Heart left ventricle (tissue), 13 donors: ENCODE measurements at regions not wholly inside any gene's neighbourhood (a gene's known extent, or its start where the extent isn't known, plus 50 kb on each side); places are given as distances from the start of the nearest gene placed in this dataset.

ENCODE experiments used
- POLR2A ChIP-seq, 2 donors: fragments of 450-650 bp; IDR thresholded peaks; one replicate each; pipeline ENCODE4 v1.6.1; 2017; ENCODE audit warnings: antibody characterized with exemption in 2 of 2, mild to moderate bottlenecking in 2 of 2, moderate library complexity in 2 of 2
- TF ChIP-seq, protein P1 (sequence below), 12 donors: fragments of 200-600 bp; sonication (generic) in 4 of 12; IDR thresholded peaks; one replicate each; pipeline versions ENCODE4 v1.5.0 to v1.8.0; 2018 to 2022; ENCODE audit warnings: antibody characterized with exemption in 12 of 12, mild to moderate bottlenecking in 5 of 12
- donor health status: ischemic (EF 13 %, LVEDD 7.1; RV severe dilation, severe dysfunction).
- donor health status: DM: no; HTN: yes; CAD: no.
- donor health status: DM: no; HTN: no; CAD: no.
- donor health status: ischemic (EF 25% LVEDD 6.9; RV normal size, moderate dysfunction).
- donor health status: ischemic (EF 25% LVEDD 5.7; RV mildly dilated, moderate dysfunction).
- donor health status: ischemic (EF 35%, LVEDD 5.7; RV mildly dilated, moderate dysfunction).
- donor health status: nonischemic (EF 11% LVEDD 7.7; RV severe dilation, severe dysfunction).
- donor health status: DM: yes; HTN: yes; CAD: no.
- donor health status: PGD.
- donor health status: ischemic (EF 29% LVEDD 5.4; RV normal size, mild dysfunction).
- donor health status: nonischemic (EF 23%, LVEDD 6.1; RV moderate dilation, normal function).

GRCh38 chr1:238199325-238199724 is 308.6 kb upstream of the ZP4 start:
- TF ChIP-seq POLR2A (IDR thresholded peaks at IDR 0.05): no peak
- TF ChIP-seq, protein P1, sequence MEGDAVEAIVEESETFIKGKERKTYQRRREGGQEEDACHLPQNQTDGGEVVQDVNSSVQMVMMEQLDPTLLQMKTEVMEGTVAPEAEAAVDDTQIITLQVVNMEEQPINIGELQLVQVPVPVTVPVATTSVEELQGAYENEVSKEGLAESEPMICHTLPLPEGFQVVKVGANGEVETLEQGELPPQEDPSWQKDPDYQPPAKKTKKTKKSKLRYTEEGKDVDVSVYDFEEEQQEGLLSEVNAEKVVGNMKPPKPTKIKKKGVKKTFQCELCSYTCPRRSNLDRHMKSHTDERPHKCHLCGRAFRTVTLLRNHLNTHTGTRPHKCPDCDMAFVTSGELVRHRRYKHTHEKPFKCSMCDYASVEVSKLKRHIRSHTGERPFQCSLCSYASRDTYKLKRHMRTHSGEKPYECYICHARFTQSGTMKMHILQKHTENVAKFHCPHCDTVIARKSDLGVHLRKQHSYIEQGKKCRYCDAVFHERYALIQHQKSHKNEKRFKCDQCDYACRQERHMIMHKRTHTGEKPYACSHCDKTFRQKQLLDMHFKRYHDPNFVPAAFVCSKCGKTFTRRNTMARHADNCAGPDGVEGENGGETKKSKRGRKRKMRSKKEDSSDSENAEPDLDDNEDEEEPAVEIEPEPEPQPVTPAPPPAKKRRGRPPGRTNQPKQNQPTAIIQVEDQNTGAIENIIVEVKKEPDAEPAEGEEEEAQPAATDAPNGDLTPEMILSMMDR (IDR thresholded peaks at IDR 0.05): no peak
